SK-N-SH (cell line): ENCODE measurements at regions not wholly inside any gene's neighbourhood (a gene's known extent, or its start where the extent isn't known, plus 50 kb on each side); places are given as distances from the start of the nearest gene placed in this dataset.

ENCODE experiments used
- CTCF ChIA-PET: fragments of 300-600, 350-600 bp; formaldehyde crosslinking; extraction: SDS; loops from one replicate; lab custom pipeline; 2021; lab: Yijun Ruan, JAX
- POLR2A ChIA-PET: fragments of 350-600 bp; sonication (Branson Sonifier 250); formaldehyde crosslinking; extraction: SDS; loops from one replicate; lab custom pipeline; 2020; ENCODE audit warnings: antibody characterized with exemption, inconsistent platforms; lab: Yijun Ruan, JAX
- DNase-seq: peaks from one replicate; pipeline ENCODE4 v3.0.0; 2012
- H2AFZ ChIP-seq: fragments of 200-600 bp; sonication (generic); 2 replicates; pipeline ENCODE4 v1.8.1; 2016; ENCODE audit warnings: antibody characterized with exemption, mild to moderate bottlenecking, low read depth
- H3F3A ChIP-seq: fragments of 200-600 bp; sonication (generic); replicated peaks from 2 replicates; pipeline ENCODE3; 2016; ENCODE audit warnings: antibody characterized with exemption, mild to moderate bottlenecking; ENCODE audit not compliant: insufficient read depth
- H3K27ac ChIP-seq, 2 experiments: fragments of 200-500 bp in 1 of 2; fragments of 200-600 bp in 1 of 2; sonication (Bioruptor generic) in 1 of 2; sonication (generic), shearing (Covaris generic) in 1 of 2; 2 replicates each; pipeline versions ENCODE4 v1.5.1 to v1.6.1; 2014 to 2016; ENCODE audit warnings: low read depth in 2 of 2, inconsistent platforms in 1 of 2, low read length in 1 of 2, mild to moderate bottlenecking in 1 of 2, mixed read lengths in 1 of 2
- H3K27me3 ChIP-seq: fragments of 200-600 bp; sonication (generic), shearing (Covaris generic); 2 replicates; pipeline ENCODE4 v1.6.1; 2016; ENCODE audit warnings: mixed run types; ENCODE audit not compliant: insufficient read depth
- H3K36me3 ChIP-seq, 2 experiments: fragments of 200-500 bp in 1 of 2; fragments of 200-600 bp in 1 of 2; sonication (Bioruptor generic) in 1 of 2; sonication (generic) in 1 of 2; replicated peaks in 1 of 2; 2 replicates each; pipeline versions ENCODE3 to v1.5.1; 2014 to 2016; ENCODE audit warnings: low read length in 1 of 2, mild to moderate bottlenecking in 1 of 2; ENCODE audit not compliant: insufficient read depth in 2 of 2, control insufficient read depth in 1 of 2
- H3K4me1 ChIP-seq, 2 experiments: fragments of 200-500 bp in 1 of 2; fragments of 200-600 bp in 1 of 2; sonication (Bioruptor generic) in 1 of 2; sonication (generic), shearing (Covaris generic) in 1 of 2; 2 replicates each; pipeline versions ENCODE4 v1.5.1 to v1.6.1; 2014 to 2016; ENCODE audit warnings: low read depth in 1 of 2, low read length in 1 of 2, mixed run types in 1 of 2; ENCODE audit not compliant: insufficient read depth in 2 of 2, control insufficient read depth in 1 of 2
- H3K4me2 ChIP-seq: fragments of 200-600 bp; sonication (generic), shearing (Covaris generic); 2 replicates; pipeline ENCODE4 v1.6.1; 2017; ENCODE audit warnings: mixed run types
- H3K4me3 ChIP-seq, 2 experiments: fragments of 200-500 bp in 1 of 2; fragments of 200-600 bp in 1 of 2; sonication (Bioruptor generic) in 1 of 2; sonication (generic), shearing (Covaris generic) in 1 of 2; 2 replicates each; pipeline versions ENCODE4 v1.5.1 to v1.8.1; 2014 to 2016; ENCODE audit warnings: low read depth in 2 of 2, inconsistent platforms in 1 of 2, low read length in 1 of 2, mild to moderate bottlenecking in 1 of 2, mixed read lengths in 1 of 2, moderate library complexity in 1 of 2
- H3K79me2 ChIP-seq: fragments of 200-600 bp; sonication (generic); 2 replicates; pipeline ENCODE4 v1.8.1; 2017; ENCODE audit warnings: mild to moderate bottlenecking; ENCODE audit not compliant: insufficient read depth
- H3K9ac ChIP-seq: fragments of 200-600 bp; sonication (generic); 2 replicates; pipeline ENCODE4 v1.6.1; 2017; ENCODE audit warnings: mixed run types
- H3K9me2 ChIP-seq: fragments of 200-600 bp; sonication (generic); 2 replicates; pipeline ENCODE4 v1.6.1; 2017; ENCODE audit warnings: mixed run types
- H3K9me3 ChIP-seq: fragments of 200-600 bp; sonication (generic); 2 replicates; pipeline ENCODE4 v1.6.1; 2017; ENCODE audit warnings: mixed run types, mild to moderate bottlenecking, moderate library complexity
- H4K20me1 ChIP-seq: fragments of 200-600 bp; sonication (generic); 2 replicates; pipeline ENCODE4 v1.6.1; 2017; ENCODE audit warnings: mild to moderate bottlenecking, mixed run types; ENCODE audit not compliant: insufficient read depth
- CTCF ChIP-seq: fragments of 200-600 bp; sonication (generic); IDR thresholded peaks from 2 replicates; pipeline ENCODE4 v1.6.1; 2017; ENCODE audit warnings: antibody characterized with exemption, mild to moderate bottlenecking, moderate library complexity
- ELF1 ChIP-seq: IDR thresholded peaks from 2 replicates; pipeline ENCODE4 v1.4.0; 2012
- FOXM1 ChIP-seq: IDR thresholded peaks from 2 replicates; pipeline ENCODE4 v1.4.0; 2012; ENCODE audit warnings: low read depth, mild to moderate bottlenecking
- JUND ChIP-seq: IDR thresholded peaks from 2 replicates; pipeline ENCODE4 v1.4.0; 2012
- NFIC ChIP-seq: IDR thresholded peaks from 2 replicates; pipeline ENCODE4 v1.4.0; 2012; ENCODE audit warnings: borderline replicate concordance
- PBX3 ChIP-seq: IDR thresholded peaks from 2 replicates; pipeline ENCODE4; 2012
- POLR2AphosphoS5 ChIP-seq: IDR thresholded peaks from 2 replicates; pipeline ENCODE4 v1.6.1; 2012; ENCODE audit warnings: low read depth, low read length
- REST ChIP-seq: IDR thresholded peaks from 2 replicates; pipeline ENCODE4 v1.6.1; 2012; ENCODE audit warnings: mild to moderate bottlenecking, low read depth, low read length, moderate library complexity
- RFX5 ChIP-seq: IDR thresholded peaks from 2 replicates; pipeline ENCODE4 v1.6.1; 2012; ENCODE audit warnings: mild to moderate bottlenecking, improper control_type of control experiment, low read length
- RXRA ChIP-seq: IDR thresholded peaks from 2 replicates; pipeline ENCODE4 v1.4.0; 2012; ENCODE audit warnings: low read depth, mild to moderate bottlenecking, borderline replicate concordance
- TEAD4 ChIP-seq: IDR thresholded peaks from 2 replicates; pipeline ENCODE4 v1.4.0; 2012; ENCODE audit warnings: mild to moderate bottlenecking, borderline replicate concordance; ENCODE audit not compliant: insufficient read depth
- WGBS: methylation state at CpG from one replicate; pipeline ENCODE4 v1.1.6; 2017; ENCODE audit warnings: low lambda C conversion rate; 5-methylcytosine and 5-hydroxymethylcytosine counted together
- TF ChIP-seq, protein P1 (sequence below): fragments of 150-350 bp; IDR thresholded peaks from 2 replicates; pipeline ENCODE4 v1.6.1; 2016; ENCODE audit warnings: mild to moderate bottlenecking, low read depth, low read length

DNA sequence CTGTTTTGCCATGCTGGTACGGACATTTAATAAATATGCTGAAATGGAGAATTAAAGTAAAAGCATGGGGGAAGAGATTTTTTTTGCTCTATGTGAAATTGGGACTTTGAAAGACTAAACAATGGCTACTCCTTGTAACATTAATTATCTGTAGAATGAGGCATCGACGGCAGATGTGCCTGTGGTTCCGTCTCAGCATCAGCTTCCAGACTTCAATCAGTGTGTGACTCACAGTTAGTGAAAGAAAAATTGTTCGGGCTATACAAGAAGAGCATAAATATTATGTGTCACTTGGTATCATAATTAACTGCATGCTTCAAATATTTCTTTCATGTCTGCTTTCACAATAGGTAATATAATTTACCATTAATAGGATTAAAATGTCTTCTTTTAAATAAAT, 117.0 kb upstream of the SMIM21 start:
- TF ChIP-seq ELF1 (no peak), RFX5 (no peak), NFIC (no peak), REST (no peak), CTCF (no peak), POLR2AphosphoS5 (no peak), PBX3 (no peak), TEAD4 (no peak), FOXM1 (no peak), RXRA (no peak), JUND (no peak)
- TF ChIP-seq, protein P1, sequence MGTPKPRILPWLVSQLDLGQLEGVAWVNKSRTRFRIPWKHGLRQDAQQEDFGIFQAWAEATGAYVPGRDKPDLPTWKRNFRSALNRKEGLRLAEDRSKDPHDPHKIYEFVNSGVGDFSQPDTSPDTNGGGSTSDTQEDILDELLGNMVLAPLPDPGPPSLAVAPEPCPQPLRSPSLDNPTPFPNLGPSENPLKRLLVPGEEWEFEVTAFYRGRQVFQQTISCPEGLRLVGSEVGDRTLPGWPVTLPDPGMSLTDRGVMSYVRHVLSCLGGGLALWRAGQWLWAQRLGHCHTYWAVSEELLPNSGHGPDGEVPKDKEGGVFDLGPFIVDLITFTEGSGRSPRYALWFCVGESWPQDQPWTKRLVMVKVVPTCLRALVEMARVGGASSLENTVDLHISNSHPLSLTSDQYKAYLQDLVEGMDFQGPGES, result no peak
- 12% methylated on average over 5 of the region's 5 CpGs for WGBS
- H3K4me3 ChIP-seq, result no peak overlapping the region
- no peak overlapping the region for H3K9ac ChIP-seq
- H3K9me3 ChIP-seq, result no peaks in the 10 kb centered on the region
- CTCF ChIA-PET, result interaction anchor here (0.6 kb wide), 1 partner anchor 24 kb away, joined by 3 read pairs; no protein-coding TSS in a partner anchor
- no peak overlapping the region for H2AFZ ChIP-seq
- no peaks in the 10 kb centered on the region for H3K9me2 ChIP-seq
- no peaks in the 10 kb centered on the region; a peak in 1 of 4 replicates for H3K4me1 ChIP-seq
- no peaks in the 10 kb centered on the region for H3K27me3 ChIP-seq
- POLR2A ChIA-PET, result no interaction called here
- H3K36me3 ChIP-seq, result no peaks in the 10 kb centered on the region
- H3F3A ChIP-seq, result no peaks in the 10 kb centered on the region
- no peak for DNase-seq
- no peak overlapping the region for H3K27ac ChIP-seq
- H3K4me2 ChIP-seq, result no peak overlapping the region
- H3K79me2 ChIP-seq, result no peaks in the 10 kb centered on the region
- no peaks in the 10 kb centered on the region for H4K20me1 ChIP-seq
